HEK293 (cell line): ENCODE measurements at regions not wholly inside any gene's neighbourhood (a gene's known extent, or its start where the extent isn't known, plus 50 kb on each side); places are given as distances from the start of the nearest gene placed in this dataset.
A peak's percentile ranks its signal among the peaks of the same experiment; 100 is the strongest.

Experiments
- CTCF ChIA-PET: fragments of 350-600 bp; formaldehyde crosslinking; extraction: SDS; loops from one replicate; lab custom pipeline; 2021; ENCODE audit warnings: antibody characterized with exemption; lab: Yijun Ruan, JAX
- POLR2A ChIA-PET: fragments of 300-600 bp; formaldehyde crosslinking; extraction: SDS; loops from one replicate; lab custom pipeline; 2020; ENCODE audit warnings: antibody characterized with exemption, inconsistent platforms; lab: Yijun Ruan, JAX
- H3K27ac ChIP-seq: fragments of 200-500 bp; sonication (Bioruptor generic); 2 replicates; pipeline ENCODE4 v1.5.1; 2014; ENCODE audit warnings: low read depth, low read length, control low read depth, inconsistent platforms; ENCODE audit errors: extremely low read depth
- H3K36me3 ChIP-seq, 2 experiments: fragments of 200-500 bp in 1 of 2; sonication (Bioruptor generic) in 1 of 2; 1 replicate in 1 of 2; 2 replicates in 1 of 2; pipeline ENCODE4 v1.5.1; 2014 to 2017; ENCODE audit warnings: inconsistent platforms in 2 of 2, low read length in 2 of 2; ENCODE audit not compliant: control insufficient read depth in 2 of 2, insufficient read depth in 1 of 2
- H3K4me1 ChIP-seq: fragments of 200-500 bp; sonication (Bioruptor generic); 2 replicates; pipeline ENCODE4 v1.5.1; 2014; ENCODE audit warnings: mild to moderate bottlenecking, low read length, inconsistent platforms; ENCODE audit not compliant: control insufficient read depth, insufficient read depth
- H3K4me3 ChIP-seq: 2 replicates; pipeline ENCODE4 v1.5.1; 2011; ENCODE audit warnings: low read depth, mild to moderate bottlenecking, control low read depth, low read length, moderate library complexity
- H3K9me3 ChIP-seq: fragments of 200-500 bp; sonication (Bioruptor generic); 2 replicates; pipeline ENCODE4 v1.5.1; 2014; ENCODE audit warnings: low read depth, low read length, inconsistent platforms; ENCODE audit not compliant: control insufficient read depth, insufficient read depth
- BCL11B ChIP-seq: fragments of 450-650 bp; formaldehyde crosslinking; IDR thresholded peaks from 2 replicates; pipeline ENCODE4 v1.5.1; 2016; ENCODE audit warnings: low read depth, missing biosample characterization, missing genetic modification characterization
- BCL6B ChIP-seq: fragments of 450-650 bp; formaldehyde crosslinking; IDR thresholded peaks from 2 replicates; pipeline ENCODE4 v1.5.1; 2017; ENCODE audit warnings: missing biosample characterization, missing genetic modification characterization
- FEZF1 ChIP-seq: fragments of 450-650 bp; formaldehyde crosslinking; IDR thresholded peaks from 2 replicates; pipeline ENCODE4 v1.5.1; 2016; ENCODE audit warnings: missing biosample characterization, missing genetic modification characterization
- GLIS1 ChIP-seq: fragments of 450-650 bp; formaldehyde crosslinking; IDR thresholded peaks from 2 replicates; pipeline ENCODE4 v1.5.1; 2016; ENCODE audit warnings: missing biosample characterization, missing genetic modification characterization
- GLIS2 ChIP-seq: fragments of 450-650 bp; formaldehyde crosslinking; IDR thresholded peaks from 2 replicates; pipeline ENCODE4 v1.5.1; 2016; ENCODE audit warnings: missing biosample characterization, missing genetic modification characterization
- IKZF3 ChIP-seq: fragments of 450-650 bp; IDR thresholded peaks from 2 replicates; pipeline ENCODE4 v1.5.0; 2018; ENCODE audit warnings: missing biosample characterization, mild to moderate bottlenecking, missing genetic modification characterization, moderate library complexity
- PATZ1 ChIP-seq: fragments of 450-650 bp; formaldehyde crosslinking; IDR thresholded peaks from 2 replicates; pipeline ENCODE4 v1.5.1; 2016; ENCODE audit warnings: missing biosample characterization, missing genetic modification characterization
- SCRT1 ChIP-seq: fragments of 450-650 bp; formaldehyde crosslinking; IDR thresholded peaks from 2 replicates; pipeline ENCODE4 v1.5.1; 2016; ENCODE audit warnings: missing biosample characterization, missing genetic modification characterization, borderline replicate concordance
- SCRT2 ChIP-seq: fragments of 450-650 bp; formaldehyde crosslinking; IDR thresholded peaks from 2 replicates; pipeline ENCODE4 v1.5.1; 2016; ENCODE audit warnings: missing biosample characterization, missing genetic modification characterization
- SETDB1 ChIP-seq: IDR thresholded peaks from one replicate; pipeline ENCODE4 v1.6.1; 2017; ENCODE audit warnings: mild to moderate bottlenecking, low read length, moderate library complexity, mixed read lengths; ENCODE audit not compliant: insufficient read length
- SP7 ChIP-seq: fragments of 450-650 bp; formaldehyde crosslinking; IDR thresholded peaks from 2 replicates; pipeline ENCODE4 v1.5.1; 2016; ENCODE audit warnings: missing biosample characterization, missing genetic modification characterization
- ZBTB10 ChIP-seq: fragments of 450-650 bp; formaldehyde crosslinking; IDR thresholded peaks from 2 replicates; pipeline ENCODE4 v1.5.1; 2016; ENCODE audit warnings: missing biosample characterization, missing genetic modification characterization
- ZBTB8A ChIP-seq: fragments of 450-650 bp; formaldehyde crosslinking; IDR thresholded peaks from 2 replicates; pipeline ENCODE4 v1.5.1; 2016; ENCODE audit warnings: missing biosample characterization, missing genetic modification characterization
- ZFP69B ChIP-seq: fragments of 450-650 bp; formaldehyde crosslinking; IDR thresholded peaks from 2 replicates; pipeline ENCODE4 v1.5.1; 2016; ENCODE audit warnings: missing biosample characterization, missing genetic modification characterization
- ZIC2 ChIP-seq: fragments of 450-650 bp; formaldehyde crosslinking; IDR thresholded peaks from 2 replicates; pipeline ENCODE4 v1.5.1; 2016; ENCODE audit warnings: missing biosample characterization, missing genetic modification characterization
- ZNF133 ChIP-seq: fragments of 450-650 bp; formaldehyde crosslinking; IDR thresholded peaks from 2 replicates; pipeline ENCODE4 v1.5.1; 2016; ENCODE audit warnings: missing biosample characterization, missing genetic modification characterization
- ZNF19 ChIP-seq: fragments of 450-650 bp; formaldehyde crosslinking; IDR thresholded peaks from 2 replicates; pipeline ENCODE4; 2016; ENCODE audit warnings: missing biosample characterization, missing genetic modification characterization, low read depth
- ZNF391 ChIP-seq: fragments of 450-650 bp; formaldehyde crosslinking; IDR thresholded peaks from 2 replicates; pipeline ENCODE4 v1.5.1; 2016; ENCODE audit warnings: low read depth, missing biosample characterization, missing genetic modification characterization, borderline replicate concordance
- ZNF398 ChIP-seq: fragments of 450-650 bp; formaldehyde crosslinking; IDR thresholded peaks from 2 replicates; pipeline ENCODE4 v1.5.1; 2017; ENCODE audit warnings: missing biosample characterization, missing genetic modification characterization
- ZNF513 ChIP-seq: fragments of 450-650 bp; IDR thresholded peaks from 2 replicates; pipeline ENCODE4 v1.5.1; 2018; ENCODE audit warnings: missing biosample characterization, missing genetic modification characterization
- ZNF514 ChIP-seq: fragments of 450-650 bp; formaldehyde crosslinking; IDR thresholded peaks from 2 replicates; pipeline ENCODE4 v1.5.1; 2016; ENCODE audit warnings: missing biosample characterization, missing genetic modification characterization
- ZNF521 ChIP-seq: fragments of 450-650 bp; formaldehyde crosslinking; IDR thresholded peaks from 2 replicates; pipeline ENCODE4 v1.5.1; 2017; ENCODE audit warnings: missing biosample characterization, mild to moderate bottlenecking, missing genetic modification characterization
- ZNF560 ChIP-seq: fragments of 450-650 bp; formaldehyde crosslinking; IDR thresholded peaks from 2 replicates; pipeline ENCODE4 v1.5.1; 2017; ENCODE audit warnings: missing biosample characterization, missing genetic modification characterization, borderline replicate concordance
- ZNF561 ChIP-seq: fragments of 450-650 bp; IDR thresholded peaks from 2 replicates; pipeline ENCODE4 v1.5.1; 2018; ENCODE audit warnings: missing biosample characterization, missing genetic modification characterization, borderline replicate concordance
- ZNF610 ChIP-seq: fragments of 450-650 bp; formaldehyde crosslinking; IDR thresholded peaks from 2 replicates; pipeline ENCODE4 v1.5.1; 2016; ENCODE audit warnings: missing biosample characterization, missing genetic modification characterization, borderline replicate concordance
- ZNF626 ChIP-seq: fragments of 450-650 bp; sonication (Bioruptor Pico); formaldehyde crosslinking; IDR thresholded peaks from 2 replicates; pipeline ENCODE4 v1.5.1; 2018; ENCODE audit warnings: missing biosample characterization, missing genetic modification characterization, inconsistent platforms
- ZNF629 ChIP-seq: fragments of 450-650 bp; formaldehyde crosslinking; IDR thresholded peaks from 2 replicates; pipeline ENCODE4 v1.5.1; 2017; ENCODE audit warnings: missing biosample characterization, missing genetic modification characterization
- ZNF768 ChIP-seq: fragments of 450-650 bp; formaldehyde crosslinking; IDR thresholded peaks from 2 replicates; pipeline ENCODE4 v1.5.1; 2018; ENCODE audit warnings: missing biosample characterization, mild to moderate bottlenecking, missing genetic modification characterization
- ZNF791 ChIP-seq: fragments of 450-650 bp; formaldehyde crosslinking; IDR thresholded peaks from 2 replicates; pipeline ENCODE4 v1.5.1; 2016; ENCODE audit warnings: missing biosample characterization, missing genetic modification characterization

- no peaks in the 10 kb centered on the region for H3K9me3 ChIP-seq
- H3K4me1 ChIP-seq, result peaks cover 14% of the 10 kb centered on the region
- H3K36me3 ChIP-seq, result peaks cover 0 to 8% of the 10 kb centered on the region in 2 experiments; a peak in 1 of 3 replicates
- H3K27ac ChIP-seq, result peak overlapping the region; percentile 100
- ChIA-PET CTCF (interaction anchor here (0.7 to 3.2 kb wide), 5 partner anchors 47 to 69 kb away, joined by 3 to 14 read pairs (median 5); no protein-coding TSS in a partner anchor), POLR2A (interaction anchor here (1.2 to 3.4 kb wide), 7 partner anchors 14 to 63 kb away, joined by 3 to 42 read pairs (median 31); no protein-coding TSS in a partner anchor)
- peak overlapping the region; percentile 99 for H3K4me3 ChIP-seq
- TF ChIP-seq ZNF610 (tag by site-specific recombination) (no peak), ZIC2 (tag by site-specific recombination) (peak; percentile 51), ZBTB10 (no peak; the same call in 1 of the 2 replicates), ZNF768 (tag by site-specific recombination) (no peak), ZNF791 (tag by site-specific recombination) (no peak), ZNF513 (no peak), IKZF3 (tag by site-specific recombination) (peak; percentile 98), ZFP69B (tag by site-specific recombination) (peak; percentile 5; the same call in 1 of the 2 replicates), ZNF521 (tag by site-specific recombination) (no peak), FEZF1 (tag by site-specific recombination) (peak; percentile 81), SETDB1 (no peak), ZNF629 (tag by site-specific recombination) (peak; percentile 96), ZNF391 (tag by site-specific recombination) (no peak), ZBTB8A (tag by site-specific recombination) (peak; percentile 98), GLIS1 (peak; percentile 73), ZNF514 (no peak), PATZ1 (tag by site-specific recombination) (peak; percentile 92), ZNF626 (tag by site-specific recombination) (no peak), SP7 (tag by site-specific recombination) (0 out of 2 replicates have a peak, but pooled peaks have one; percentile 33), ZNF398 (tag by site-specific recombination) (peak; percentile 38), BCL11B (tag by site-specific recombination) (peak; percentile 84), GLIS2 (tag by site-specific recombination) (peak; percentile 72), ZNF560 (no peak), SCRT1 (tag by site-specific recombination) (peak; percentile 41), ZNF19 (tag by site-specific recombination) (no peak), ZNF133 (tag by site-specific recombination) (no peak), SCRT2 (tag by site-specific recombination) (peak; percentile 90), ZNF561 (0 out of 2 replicates have a peak, but pooled peaks have one; percentile 62), BCL6B (peak; percentile 94)
These were observed 80.7 kb upstream of the PPARA start for GRCh38 chr22:46069521-46070214.
